GM18505 (cell line): ENCODE measurements at regions not wholly inside any gene's neighbourhood (a gene's known extent, or its start where the extent isn't known, plus 50 kb on each side); places are given as distances from the start of the nearest gene placed in this dataset.
"Not testable (repeated sequence)": the region's sequence is repeated elsewhere in the genome, so short reads cannot be mapped to it uniquely, and the experiment has no call there.

Experiments used
- ATAC-seq: cut with Tn5 transposase; IDR thresholded peaks from one replicate; pipeline ENCODE4 v1.9.1; 2021; ENCODE audit not compliant: unreplicated experiment
- POLR2A ChIP-seq: IDR thresholded peaks from 4 replicates; pipeline ENCODE4 v1.6.1; 2011; ENCODE audit warnings: borderline replicate concordance; ENCODE audit not compliant: insufficient read depth, insufficient read length; ENCODE audit errors: extremely low read depth

GRCh38 chr5:167936022-167936421, 355.4 kb upstream of the WWC1 start:
- ATAC-seq, result no peak
- TF ChIP-seq POLR2A, result no peak

DNA sequence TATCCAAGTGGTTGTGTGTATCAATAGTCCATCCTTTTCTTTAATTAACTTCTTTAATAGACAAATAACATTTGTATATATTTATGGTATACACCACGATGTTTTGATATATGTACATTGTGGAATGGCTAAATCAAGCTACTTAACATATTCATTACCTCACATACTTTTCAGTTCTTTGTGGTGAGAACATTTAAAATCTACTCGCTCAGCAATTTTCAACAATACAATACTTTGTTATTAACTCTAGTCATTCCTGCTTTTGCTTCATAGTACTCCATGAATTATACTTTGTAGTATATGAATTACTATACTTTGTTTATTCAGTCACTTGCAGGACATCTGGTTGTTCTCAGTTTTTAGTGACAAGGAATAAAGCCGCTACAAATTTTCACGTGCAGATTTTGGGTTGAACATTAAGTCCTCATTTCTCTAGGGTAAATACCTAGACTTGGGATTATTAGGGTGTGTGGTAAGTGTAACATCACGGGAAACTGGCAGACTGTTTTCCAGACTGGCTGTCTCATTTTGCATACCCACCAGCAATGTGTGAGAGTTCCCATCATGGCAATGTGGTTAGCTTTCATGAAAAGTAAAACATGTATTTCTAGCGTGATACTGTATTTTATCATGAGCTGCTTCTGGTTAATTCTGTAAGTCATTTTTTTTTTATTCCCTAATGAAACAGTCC, 354.4 kb upstream of the WWC1 start:
- TF ChIP-seq POLR2A, result no peak
- ATAC-seq, result no peak

- TF ChIP-seq POLR2A, result no peak
- no peak for ATAC-seq
Measured at GRCh38 chr5:167937635-167937998, 353.8 kb upstream of the WWC1 start.

DNA sequence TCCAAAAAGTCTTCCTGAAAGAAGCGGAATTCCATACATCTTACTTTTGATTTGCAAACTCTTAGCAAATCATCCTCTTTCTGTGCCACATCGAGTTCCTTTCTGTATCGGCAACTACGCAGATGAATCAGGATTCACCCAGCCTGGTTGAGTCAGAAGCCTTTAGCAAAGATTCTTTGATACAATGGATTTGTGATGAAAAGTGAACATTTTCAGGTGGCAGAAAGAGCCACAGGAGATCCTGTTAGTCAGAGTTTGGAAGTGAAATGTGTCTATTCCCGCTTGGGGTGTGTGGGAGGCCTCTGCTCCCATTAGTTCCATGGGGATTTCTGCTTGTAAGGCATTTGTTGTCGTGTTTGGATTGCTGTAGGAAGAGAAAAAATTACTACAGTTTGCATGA, 351.8 kb upstream of the WWC1 start:
- no peak for TF ChIP-seq POLR2A
- ATAC-seq, result no peak

- no peak for ATAC-seq
- no peak for TF ChIP-seq POLR2A
Measured at GRCh38 chr5:167940911-167941310, 350.5 kb upstream of the WWC1 start.

- ATAC-seq, result not testable (repeated sequence)
Measured at GRCh38 chr5:167941556-167941955, 349.9 kb upstream of the WWC1 start.

DNA sequence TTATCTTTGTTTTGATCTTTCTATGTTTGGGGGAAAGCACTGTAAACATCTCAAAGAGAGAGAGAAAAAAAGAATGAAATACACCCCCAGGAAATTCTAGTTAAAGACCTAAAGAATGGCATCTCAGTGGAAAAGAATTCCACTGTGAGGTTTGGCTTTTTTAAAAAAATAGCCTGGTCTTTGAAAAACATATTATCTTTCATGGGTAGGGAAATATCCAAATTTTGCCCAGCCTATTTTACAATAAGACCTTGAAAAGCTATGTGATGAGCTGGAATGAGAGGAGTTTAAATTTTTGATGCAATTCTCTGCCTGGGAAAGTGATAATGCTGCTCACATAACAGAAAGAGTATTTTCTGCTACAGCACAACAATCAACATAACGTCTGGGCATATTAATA, 348.1 kb upstream of the WWC1 start:
- ATAC-seq, result no peak
- TF ChIP-seq POLR2A, result no peak

- no peak for ATAC-seq
- TF ChIP-seq POLR2A, result no peak
Measured at GRCh38 chr5:167944121-167944852, 347.2 kb upstream of the WWC1 start.

DNA sequence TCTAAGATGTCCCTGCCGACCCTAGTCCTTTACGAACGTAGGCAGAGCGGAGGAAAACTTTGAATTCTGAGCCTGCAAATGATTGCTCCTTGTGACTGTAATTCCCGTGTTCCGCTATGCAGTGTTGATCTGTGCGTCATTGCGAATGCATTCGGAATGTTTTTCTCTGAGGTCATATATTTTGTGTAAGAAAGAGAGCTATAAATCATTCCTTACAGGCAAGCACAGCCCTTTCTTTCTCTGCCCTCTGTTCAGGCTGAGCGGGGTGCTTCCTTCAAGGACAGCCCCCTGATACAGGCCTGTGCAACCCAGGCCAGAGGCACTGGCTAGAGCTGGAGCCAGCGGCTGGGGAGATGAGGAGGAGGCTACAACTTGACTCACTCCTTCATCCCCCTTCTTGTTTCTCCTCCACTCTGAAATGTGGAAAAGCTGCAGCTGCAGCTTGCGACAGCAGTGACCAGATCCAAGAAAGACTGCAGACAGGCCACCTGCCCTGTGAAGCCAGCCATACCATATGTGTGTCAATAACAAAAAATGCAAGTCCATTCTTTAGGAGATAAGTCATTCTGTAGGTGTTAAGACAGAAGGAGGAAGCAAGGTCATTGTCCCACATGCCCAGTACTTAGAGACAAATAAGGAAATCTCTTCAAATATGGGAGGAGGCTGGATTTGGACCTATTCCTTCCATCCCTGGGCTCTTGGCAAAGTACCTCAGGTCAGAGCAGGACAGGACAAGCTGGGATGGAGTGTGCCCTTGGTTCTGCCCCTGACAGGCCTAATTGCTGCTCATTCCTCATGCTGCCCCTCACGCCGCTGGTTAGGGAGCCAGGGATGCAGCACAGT, 345.7 kb upstream of the WWC1 start:
- no peak for ATAC-seq
- TF ChIP-seq POLR2A, result no peak

DNA sequence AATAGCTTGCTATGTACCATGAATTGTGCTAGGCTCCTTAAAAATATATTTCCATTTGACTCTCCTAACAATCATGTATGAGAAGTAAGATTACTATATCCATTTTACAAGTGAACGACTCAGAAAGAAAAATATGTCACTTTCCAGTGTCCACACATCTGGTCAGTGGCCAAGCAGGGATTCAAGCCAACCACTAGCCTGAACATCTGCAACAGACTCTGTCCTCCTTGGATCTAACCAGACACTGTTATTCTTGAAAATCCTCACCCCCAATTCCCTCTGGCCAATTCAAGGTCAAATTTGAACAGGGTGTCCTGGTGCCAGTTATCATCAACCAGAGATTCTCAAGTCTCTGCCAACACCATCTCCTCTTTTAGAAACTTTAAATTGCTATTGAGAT, 344.1 kb upstream of the WWC1 start:
- TF ChIP-seq POLR2A, result no peak
- no peak for ATAC-seq

DNA sequence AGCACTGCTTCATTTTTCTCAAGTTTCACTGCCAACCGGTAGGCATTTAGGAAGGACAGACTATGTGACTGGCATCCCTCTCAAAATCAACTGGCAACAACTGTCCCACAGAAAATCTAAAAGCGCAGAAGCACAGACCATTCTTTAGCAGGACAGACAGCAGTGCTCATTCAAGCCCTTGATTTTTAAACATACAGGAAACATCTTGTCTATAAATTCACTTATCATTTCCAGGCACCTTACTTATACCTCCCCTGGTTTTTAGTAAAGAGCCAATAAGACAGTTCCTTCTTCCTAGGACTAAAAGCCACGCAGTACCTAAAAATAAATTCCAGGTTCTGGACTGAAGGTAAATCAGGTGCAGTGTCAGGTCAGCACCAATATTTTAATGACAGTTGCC, 343.2 kb upstream of the WWC1 start:
- no peak for TF ChIP-seq POLR2A
- ATAC-seq, result no peak

GRCh38 chr5:167949435-167949834, 342.0 kb upstream of the WWC1 start:
- no peak for ATAC-seq
- no peak for TF ChIP-seq POLR2A

- no peak for TF ChIP-seq POLR2A
- no peak for ATAC-seq
Measured at GRCh38 chr5:167950126-167950721, 341.2 kb upstream of the WWC1 start.
